Suprapubic skin (tissue), 4 donors: ENCODE measurements at regions not wholly inside any gene's neighbourhood (a gene's known extent, or its start where the extent isn't known, plus 50 kb on each side); places are given as distances from the start of the nearest gene placed in this dataset.

Experiments
- EP300 ChIP-seq: sonication (generic); formaldehyde crosslinking; IDR thresholded peaks from one replicate; pipeline ENCODE4 v1.6.1; 2017; ENCODE audit warnings: antibody characterized with exemption
- POLR2A ChIP-seq, 2 donors: fragments of 450-650 bp; IDR thresholded peaks; one replicate each; pipeline ENCODE4 v1.6.1; 2017; ENCODE audit warnings: antibody characterized with exemption in 2 of 2, mild to moderate bottlenecking in 2 of 2, moderate library complexity in 2 of 2
- POLR2AphosphoS5 ChIP-seq, 3 donors: sonication (generic); formaldehyde crosslinking; IDR thresholded peaks; one replicate each; pipeline ENCODE4 v1.6.1; 2017; ENCODE audit warnings: antibody characterized with exemption in 3 of 3
- TF ChIP-seq, protein P1 (sequence below), 2 donors: fragments of 200-600 bp in 1 of 2; fragments of 450-650 bp in 1 of 2; sonication (generic) in 1 of 2; IDR thresholded peaks; one replicate each; pipeline ENCODE4 v1.5.1; 2016 to 2019; ENCODE audit warnings: antibody characterized with exemption in 2 of 2, mild to moderate bottlenecking in 1 of 2, moderate library complexity in 1 of 2

DNA sequence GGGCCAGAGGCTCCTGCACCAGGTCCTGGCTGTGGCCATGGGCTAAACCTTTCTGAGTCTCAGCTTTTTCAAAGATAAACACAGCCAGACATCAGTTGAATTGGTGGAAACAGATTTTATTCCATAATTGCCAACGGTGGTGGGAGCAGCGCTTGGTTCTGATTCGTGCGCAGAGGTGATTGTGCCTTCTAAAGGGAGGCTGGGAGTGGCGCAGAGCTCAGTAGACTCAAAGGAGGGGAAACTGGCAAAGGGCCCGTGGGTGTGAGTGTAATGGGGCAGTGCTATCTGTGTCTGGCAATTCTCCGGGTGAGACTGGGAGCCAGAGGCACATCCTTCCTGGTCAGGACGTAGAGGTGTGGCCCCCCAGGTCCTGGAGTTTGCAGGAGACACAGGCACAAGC is 169.4 kb upstream of the PPP1R26 start:
- TF ChIP-seq, protein P1, sequence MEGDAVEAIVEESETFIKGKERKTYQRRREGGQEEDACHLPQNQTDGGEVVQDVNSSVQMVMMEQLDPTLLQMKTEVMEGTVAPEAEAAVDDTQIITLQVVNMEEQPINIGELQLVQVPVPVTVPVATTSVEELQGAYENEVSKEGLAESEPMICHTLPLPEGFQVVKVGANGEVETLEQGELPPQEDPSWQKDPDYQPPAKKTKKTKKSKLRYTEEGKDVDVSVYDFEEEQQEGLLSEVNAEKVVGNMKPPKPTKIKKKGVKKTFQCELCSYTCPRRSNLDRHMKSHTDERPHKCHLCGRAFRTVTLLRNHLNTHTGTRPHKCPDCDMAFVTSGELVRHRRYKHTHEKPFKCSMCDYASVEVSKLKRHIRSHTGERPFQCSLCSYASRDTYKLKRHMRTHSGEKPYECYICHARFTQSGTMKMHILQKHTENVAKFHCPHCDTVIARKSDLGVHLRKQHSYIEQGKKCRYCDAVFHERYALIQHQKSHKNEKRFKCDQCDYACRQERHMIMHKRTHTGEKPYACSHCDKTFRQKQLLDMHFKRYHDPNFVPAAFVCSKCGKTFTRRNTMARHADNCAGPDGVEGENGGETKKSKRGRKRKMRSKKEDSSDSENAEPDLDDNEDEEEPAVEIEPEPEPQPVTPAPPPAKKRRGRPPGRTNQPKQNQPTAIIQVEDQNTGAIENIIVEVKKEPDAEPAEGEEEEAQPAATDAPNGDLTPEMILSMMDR (IDR thresholded peaks at IDR 0.05) = no peak
- TF ChIP-seq POLR2A (IDR thresholded peaks at IDR 0.05) = no peak
- no peak for TF ChIP-seq POLR2AphosphoS5 (IDR thresholded peaks at IDR 0.05)
- TF ChIP-seq EP300 = no peak
